Loucy (cell line): ENCODE measurements at regions not wholly inside any gene's neighbourhood (a gene's known extent, or its start where the extent isn't known, plus 50 kb on each side); places are given as distances from the start of the nearest gene placed in this dataset.

Experiments
- H2AFZ ChIP-seq: fragments of 200-600 bp; sonication (generic); 2 replicates; pipeline ENCODE4 v1.6.0; 2016; ENCODE audit warnings: antibody characterized with exemption, mild to moderate bottlenecking, low read length, moderate library complexity
- H3F3A ChIP-seq: fragments of 200-600 bp; 2 replicates; pipeline ENCODE4 v1.6.0; 2016; ENCODE audit warnings: antibody characterized with exemption, low read depth, mild to moderate bottlenecking
- H3K27me3 ChIP-seq: fragments of 200-600 bp; sonication (generic); 2 replicates; pipeline ENCODE4 v1.6.1; 2014; ENCODE audit warnings: low read length, mild to moderate bottlenecking; ENCODE audit not compliant: insufficient read depth, poor library complexity, severe bottlenecking
- H3K36me3 ChIP-seq: fragments of 200-600 bp; sonication (generic); 2 replicates; pipeline ENCODE4 v1.6.1; 2016; ENCODE audit warnings: low read length; ENCODE audit not compliant: insufficient read depth
- H3K4me1 ChIP-seq: fragments of 200-600 bp; sonication (generic); 2 replicates; pipeline ENCODE4 v1.5.1; 2014; ENCODE audit warnings: low read length, mild to moderate bottlenecking; ENCODE audit not compliant: insufficient read depth, poor library complexity, severe bottlenecking
- H3K4me2 ChIP-seq: fragments of 200-600 bp; sonication (generic); 2 replicates; pipeline ENCODE4 v1.6.0; 2014; ENCODE audit warnings: antibody characterized with exemption, low read length, low read depth, mild to moderate bottlenecking; ENCODE audit not compliant: poor library complexity, severe bottlenecking
- H3K4me3 ChIP-seq: fragments of 200-600 bp; sonication (generic); 2 replicates; pipeline ENCODE4 v1.5.1; 2014; ENCODE audit warnings: low read length, mild to moderate bottlenecking, mixed read lengths; ENCODE audit not compliant: poor library complexity, severe bottlenecking
- H3K79me2 ChIP-seq: fragments of 200-600 bp; sonication (generic); 2 replicates; pipeline ENCODE4 v1.6.1; 2014; ENCODE audit warnings: low read length; ENCODE audit not compliant: insufficient read depth
- H3K9ac ChIP-seq: fragments of 200-600 bp; sonication (generic); 2 replicates; pipeline ENCODE4 v1.6.0; 2014; ENCODE audit warnings: mild to moderate bottlenecking, low read depth, low read length, moderate library complexity; ENCODE audit not compliant: poor library complexity, severe bottlenecking
- H3K9me2 ChIP-seq: fragments of 200-600 bp; sonication (generic); replicated peaks from 2 replicates; pipeline ENCODE4 v1.6.1; 2016; ENCODE audit warnings: low read depth, low read length, mixed read lengths
- H3K9me3 ChIP-seq: fragments of 200-600 bp; sonication (generic); 2 replicates; pipeline ENCODE4 v1.6.1; 2014; ENCODE audit warnings: mild to moderate bottlenecking, antibody characterized with exemption, low read length, low read depth; ENCODE audit not compliant: insufficient read depth
- H4K20me1 ChIP-seq: fragments of 200-600 bp; sonication (generic); 2 replicates; pipeline ENCODE4 v1.6.0; 2014; ENCODE audit warnings: antibody characterized with exemption, low read length, mild to moderate bottlenecking; ENCODE audit not compliant: insufficient read depth, poor library complexity, severe bottlenecking
- EZH2phosphoT487 ChIP-seq: fragments of 200-600 bp; IDR thresholded peaks from 2 replicates; pipeline ENCODE4 v1.6.1; 2018; ENCODE audit warnings: antibody characterized with exemption, mild to moderate bottlenecking, moderate library complexity, borderline replicate concordance
- TF ChIP-seq, protein P1 (sequence below): fragments of 200-600 bp; sonication (generic); conservative IDR thresholded peaks from 2 replicates; pipeline ENCODE4 v1.5.1; 2014; ENCODE audit warnings: mild to moderate bottlenecking, antibody characterized with exemption, low read length

DNA sequence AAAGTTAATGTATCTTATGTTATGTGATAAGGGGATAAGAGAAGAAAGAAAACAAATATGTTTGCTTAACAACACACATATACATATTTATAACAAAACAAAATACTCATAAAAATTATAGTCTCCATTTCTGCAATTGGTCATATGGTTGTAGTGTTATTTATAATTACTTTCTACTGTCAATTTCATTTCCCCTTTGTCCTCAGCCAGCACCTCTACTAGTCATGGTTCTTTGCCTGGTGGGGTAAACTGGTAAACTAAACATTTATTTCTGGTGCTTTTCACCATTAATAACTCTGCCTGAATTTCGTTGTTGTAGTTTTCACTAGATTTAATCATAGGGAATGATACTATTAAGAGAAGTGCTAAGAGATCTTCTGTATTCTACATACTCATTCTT is 88.0 kb upstream of the ALCAM start:
- TF ChIP-seq, protein P1, sequence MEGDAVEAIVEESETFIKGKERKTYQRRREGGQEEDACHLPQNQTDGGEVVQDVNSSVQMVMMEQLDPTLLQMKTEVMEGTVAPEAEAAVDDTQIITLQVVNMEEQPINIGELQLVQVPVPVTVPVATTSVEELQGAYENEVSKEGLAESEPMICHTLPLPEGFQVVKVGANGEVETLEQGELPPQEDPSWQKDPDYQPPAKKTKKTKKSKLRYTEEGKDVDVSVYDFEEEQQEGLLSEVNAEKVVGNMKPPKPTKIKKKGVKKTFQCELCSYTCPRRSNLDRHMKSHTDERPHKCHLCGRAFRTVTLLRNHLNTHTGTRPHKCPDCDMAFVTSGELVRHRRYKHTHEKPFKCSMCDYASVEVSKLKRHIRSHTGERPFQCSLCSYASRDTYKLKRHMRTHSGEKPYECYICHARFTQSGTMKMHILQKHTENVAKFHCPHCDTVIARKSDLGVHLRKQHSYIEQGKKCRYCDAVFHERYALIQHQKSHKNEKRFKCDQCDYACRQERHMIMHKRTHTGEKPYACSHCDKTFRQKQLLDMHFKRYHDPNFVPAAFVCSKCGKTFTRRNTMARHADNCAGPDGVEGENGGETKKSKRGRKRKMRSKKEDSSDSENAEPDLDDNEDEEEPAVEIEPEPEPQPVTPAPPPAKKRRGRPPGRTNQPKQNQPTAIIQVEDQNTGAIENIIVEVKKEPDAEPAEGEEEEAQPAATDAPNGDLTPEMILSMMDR, result no peak
- Histone ChIP-seq H3K4me1 (no peaks in the 10 kb centered on the region), H2AFZ (no peak overlapping the region), H3K4me2 (no peak overlapping the region), H3K9me3 (no peaks in the 10 kb centered on the region), H3F3A (no peaks in the 10 kb centered on the region), H4K20me1 (no peaks in the 10 kb centered on the region), H3K4me3 (no peak overlapping the region), H3K9ac (no peak overlapping the region), H3K27me3 (no peaks in the 10 kb centered on the region), H3K79me2 (no peaks in the 10 kb centered on the region), H3K36me3 (no peaks in the 10 kb centered on the region), H3K9me2 (no peaks in the 10 kb centered on the region)

DNA sequence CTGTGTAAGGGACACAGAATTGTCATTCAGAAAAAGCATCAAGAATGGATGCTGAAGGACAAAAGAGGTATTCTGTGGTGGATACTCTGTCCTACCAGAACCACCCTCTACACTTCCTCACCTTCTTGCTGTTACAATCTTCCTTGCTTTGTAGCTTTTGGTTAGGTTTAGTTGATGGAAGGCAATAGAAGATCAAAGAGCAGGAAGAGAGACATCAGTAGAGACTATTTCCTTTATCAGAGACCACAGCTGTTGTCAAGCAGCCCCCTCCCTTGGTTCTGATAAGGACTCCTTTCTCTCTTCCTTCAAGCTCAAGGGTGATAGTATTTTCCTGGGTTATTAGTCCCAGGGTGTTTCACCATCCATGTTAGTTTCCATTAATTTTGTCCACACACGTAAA is 84.7 kb upstream of the ALCAM start:
- H3K4me2 ChIP-seq, result no peak overlapping the region
- no peaks in the 10 kb centered on the region for H3K27me3 ChIP-seq
- no peak overlapping the region for H3K4me3 ChIP-seq
- H3K36me3 ChIP-seq, result no peaks in the 10 kb centered on the region
- H3F3A ChIP-seq, result no peaks in the 10 kb centered on the region
- TF ChIP-seq, protein P1, result no peak
- no peak for TF ChIP-seq EZH2phosphoT487
- no peaks in the 10 kb centered on the region for H3K9me2 ChIP-seq
- no peaks in the 10 kb centered on the region for H3K4me1 ChIP-seq
- H4K20me1 ChIP-seq, result no peaks in the 10 kb centered on the region
- H2AFZ ChIP-seq, result no peak overlapping the region
- H3K9ac ChIP-seq, result no peak overlapping the region
- H3K79me2 ChIP-seq, result no peaks in the 10 kb centered on the region
- H3K9me3 ChIP-seq, result no peaks in the 10 kb centered on the region

DNA sequence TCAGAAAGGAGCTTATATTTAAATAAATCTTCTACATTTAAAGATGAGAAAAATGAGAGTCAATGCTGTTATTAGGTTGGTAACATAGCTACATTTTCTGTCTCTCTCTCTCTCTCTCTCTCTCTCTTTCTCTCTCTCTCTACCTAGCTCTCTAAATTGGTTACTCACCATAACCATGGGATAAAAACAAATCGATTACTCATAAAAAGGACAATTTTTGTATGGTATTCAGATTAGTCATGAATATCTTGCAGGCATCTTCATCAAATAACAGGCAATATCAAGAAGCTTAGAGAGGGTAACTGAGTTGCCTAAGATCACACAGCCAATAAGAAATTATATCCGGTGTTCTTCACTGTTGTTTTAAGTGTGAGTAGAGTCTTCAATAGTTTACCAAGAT is 81.8 kb upstream of the ALCAM start:
- Histone ChIP-seq H3K79me2 (no peaks in the 10 kb centered on the region), H3K9ac (no peak overlapping the region), H3K9me2 (no peaks in the 10 kb centered on the region), H3K4me2 (no peak overlapping the region), H4K20me1 (no peaks in the 10 kb centered on the region), H2AFZ (no peak overlapping the region), H3K9me3 (no peaks in the 10 kb centered on the region), H3F3A (no peaks in the 10 kb centered on the region), H3K27me3 (no peaks in the 10 kb centered on the region), H3K4me1 (no peaks in the 10 kb centered on the region), H3K4me3 (no peak overlapping the region), H3K36me3 (no peaks in the 10 kb centered on the region)
- TF ChIP-seq, protein P1, result no peak
- TF ChIP-seq EZH2phosphoT487, result no peak
